HUES64 (cell line): ENCODE measurements at regions not wholly inside any gene's neighbourhood (a gene's known extent, or its start where the extent isn't known, plus 50 kb on each side); places are given as distances from the start of the nearest gene placed in this dataset.

Source experiments
- H3K27ac ChIP-seq: 2 replicates; pipeline ENCODE4 v1.7.0; 2013; ENCODE audit warnings: low read depth, low read length, inconsistent platforms
- H3K27me3 ChIP-seq: 2 replicates; pipeline ENCODE4 v1.6.1; 2013; ENCODE audit warnings: mild to moderate bottlenecking, low read length; ENCODE audit not compliant: insufficient read depth
- H3K36me3 ChIP-seq: 2 replicates; pipeline ENCODE4 v1.6.1; 2013; ENCODE audit warnings: mild to moderate bottlenecking, low read length; ENCODE audit not compliant: insufficient read depth
- H3K4me1 ChIP-seq: 2 replicates; pipeline ENCODE4 v1.6.1; 2013; ENCODE audit warnings: mild to moderate bottlenecking, low read length, moderate library complexity; ENCODE audit not compliant: insufficient read depth
- H3K4me3 ChIP-seq: 2 replicates; pipeline ENCODE4 v1.5.1; 2013; ENCODE audit warnings: mild to moderate bottlenecking, low read length, moderate library complexity
- H3K9ac ChIP-seq: 2 replicates; pipeline ENCODE4 v1.6.1; 2013; ENCODE audit warnings: mild to moderate bottlenecking, low read depth, low read length
- H3K9me3 ChIP-seq: 2 replicates; pipeline ENCODE4 v1.6.1; 2013; ENCODE audit warnings: low read depth, low read length; ENCODE audit not compliant: insufficient read depth
- WGBS: fragments of 150-250, 120-280 bp; methylation state at CpG from one replicate; pipeline ENCODE4 v1.1.7; 2013; ENCODE audit warnings: missing lambda C conversion rate; 5-methylcytosine and 5-hydroxymethylcytosine counted together

DNA sequence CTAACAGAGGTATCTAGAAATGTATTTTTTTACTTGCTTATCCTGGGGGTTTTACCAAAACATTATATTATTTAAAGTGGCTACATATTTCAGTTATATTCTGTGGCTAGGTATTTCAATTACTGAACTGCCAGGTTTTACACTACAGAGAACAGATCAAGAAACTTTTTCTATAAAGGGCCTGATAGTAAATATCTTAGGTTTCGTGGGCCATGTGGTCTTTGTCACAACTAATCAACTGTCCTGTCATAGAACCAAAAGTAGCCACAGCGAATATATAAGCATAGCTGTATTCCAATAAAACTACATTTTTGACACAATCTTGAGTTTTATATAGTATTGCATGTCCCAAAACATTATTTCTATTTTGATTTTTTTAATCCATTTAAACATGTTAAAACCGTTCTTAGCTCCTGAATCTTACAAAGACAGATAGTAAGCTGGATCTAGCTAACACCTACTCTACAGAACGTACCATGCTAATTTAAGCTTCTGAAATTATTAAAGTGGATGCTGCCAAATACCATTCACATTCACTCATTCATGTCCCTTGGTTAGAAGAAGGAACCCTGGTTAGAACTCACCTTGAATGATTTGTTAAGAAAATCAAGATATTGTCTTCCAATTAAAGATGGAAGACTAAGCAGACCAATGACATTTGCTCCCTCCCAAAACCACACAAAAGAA is 118.2 kb upstream of the TGFBR2 start:
- H3K27me3 ChIP-seq, result no peaks in the 10 kb centered on the region
- H3K9ac ChIP-seq, result no peak overlapping the region
- H3K27ac ChIP-seq, result no peak overlapping the region
- WGBS, result 98% methylated on average over 4 of the region's 4 CpGs
- no peaks in the 10 kb centered on the region for H3K9me3 ChIP-seq
- H3K4me3 ChIP-seq, result no peak overlapping the region
- H3K4me1 ChIP-seq, result peaks cover 3% of the 10 kb centered on the region; the same call in 1 of the 2 replicates
- no peaks in the 10 kb centered on the region for H3K36me3 ChIP-seq

DNA sequence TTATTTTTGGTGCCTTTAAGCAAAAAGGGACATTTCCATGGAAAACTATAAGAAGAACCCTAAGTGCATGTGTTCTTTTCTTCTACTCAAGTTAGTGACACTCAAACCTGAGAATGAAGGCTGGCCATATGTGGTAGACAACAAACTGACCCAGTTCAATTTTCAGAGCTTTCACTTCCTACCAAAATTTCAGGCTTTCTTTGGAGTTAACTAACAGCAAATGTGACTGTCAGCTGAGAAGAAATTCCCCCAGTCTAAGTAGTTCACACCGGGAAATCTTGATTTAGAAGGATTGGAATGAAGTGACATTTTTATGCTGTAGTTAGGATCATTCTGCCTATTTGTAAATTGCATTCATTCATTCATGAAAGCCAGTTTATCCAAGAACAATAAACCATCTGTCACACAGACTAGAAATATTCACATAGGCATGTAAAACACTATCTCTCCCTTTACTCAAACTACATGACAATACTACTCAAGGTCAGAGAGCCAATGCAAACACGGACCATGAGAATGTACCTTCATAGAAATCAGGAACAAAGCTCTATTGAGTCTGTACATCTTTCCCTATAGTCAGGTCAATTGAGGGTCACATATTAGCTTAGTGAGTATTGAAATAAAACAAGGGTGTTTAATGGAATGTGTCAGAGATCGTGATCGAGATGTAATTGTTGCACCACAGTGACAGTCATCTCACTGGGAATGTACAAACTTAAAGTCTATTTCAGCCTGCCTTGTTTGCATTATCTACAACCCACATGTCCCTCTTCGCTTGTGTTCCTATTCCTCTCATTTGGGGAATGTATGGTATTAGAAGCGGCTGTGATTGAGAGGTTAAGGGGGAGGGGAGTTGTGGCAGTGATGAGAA is 113.8 kb upstream of the TGFBR2 start:
- 96% methylated on average over 5 of the region's 6 CpGs for WGBS
- H3K4me3 ChIP-seq, result no peak overlapping the region
- no peak overlapping the region for H3K27ac ChIP-seq
- no peaks in the 10 kb centered on the region for H3K9me3 ChIP-seq
- no peaks in the 10 kb centered on the region for H3K27me3 ChIP-seq
- H3K4me1 ChIP-seq, result peaks cover 13% of the 10 kb centered on the region
- no peaks in the 10 kb centered on the region for H3K36me3 ChIP-seq
- no peak overlapping the region for H3K9ac ChIP-seq

DNA sequence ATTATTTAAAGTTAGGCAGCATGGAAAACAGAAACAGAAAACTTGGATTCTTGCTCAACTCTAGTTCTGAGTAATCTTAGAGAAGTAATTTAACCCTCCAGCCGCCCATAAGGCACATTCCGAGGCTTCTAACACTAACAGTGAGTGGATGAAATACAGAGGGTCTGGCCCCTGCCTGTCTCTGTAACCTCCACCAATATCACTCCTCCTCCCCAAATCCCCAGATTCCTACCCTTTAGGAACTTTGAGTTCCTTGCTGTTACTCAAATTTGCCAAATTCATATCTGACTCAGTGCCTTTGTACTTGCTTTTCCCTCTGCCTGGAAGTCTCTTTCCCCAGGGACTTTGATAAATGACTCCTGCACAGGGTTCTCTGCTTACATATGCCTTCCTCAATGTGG is 112.5 kb upstream of the TGFBR2 start:
- H3K9me3 ChIP-seq, result no peaks in the 10 kb centered on the region
- H3K9ac ChIP-seq, result no peak overlapping the region
- H3K27ac ChIP-seq, result no peak overlapping the region
- H3K4me3 ChIP-seq, result no peak overlapping the region
- H3K27me3 ChIP-seq, result no peaks in the 10 kb centered on the region
- 90% methylated on average over 2 of the region's 2 CpGs for WGBS
- peaks cover 13% of the 10 kb centered on the region for H3K4me1 ChIP-seq
- no peaks in the 10 kb centered on the region for H3K36me3 ChIP-seq

DNA sequence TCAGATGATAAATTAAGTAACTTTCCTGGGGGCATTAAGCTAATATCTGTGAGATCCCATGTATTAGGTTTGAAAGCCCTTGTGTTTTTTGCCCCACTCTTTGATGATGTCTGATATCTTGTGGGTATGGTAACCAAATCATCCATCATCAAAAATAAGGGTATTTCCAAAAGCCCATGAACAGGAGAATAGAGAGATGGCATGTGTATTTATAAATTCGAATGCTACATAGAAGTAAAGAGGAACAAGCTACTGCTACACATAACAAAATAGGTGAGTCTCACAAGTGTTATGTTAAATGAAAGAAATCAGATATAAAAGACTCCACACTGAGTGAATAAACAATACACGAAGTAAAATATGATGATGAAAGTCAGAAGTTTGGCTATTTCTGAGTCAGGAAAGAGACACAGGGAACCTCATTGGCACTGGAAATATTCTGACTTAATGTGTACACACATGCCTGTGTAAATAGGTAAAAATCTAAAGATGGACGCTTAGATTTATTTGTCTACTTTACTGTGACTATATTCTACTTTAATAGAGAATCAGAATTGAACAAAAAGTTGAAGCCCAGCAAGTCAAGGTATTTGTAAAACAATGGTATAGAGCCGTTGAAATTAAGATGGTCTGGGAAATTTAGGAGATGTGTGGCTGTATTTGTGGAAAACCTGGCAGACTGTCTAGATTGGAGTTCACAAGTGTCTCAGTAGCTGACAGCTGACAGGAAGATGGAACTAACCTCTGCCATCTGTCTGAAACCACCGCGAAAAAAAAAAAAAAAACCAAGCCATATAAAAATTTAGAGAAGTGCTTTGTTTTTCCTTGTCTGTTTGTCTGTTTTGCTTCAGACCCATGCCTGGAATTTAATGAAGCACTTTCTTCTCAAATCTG is 111.0 kb upstream of the TGFBR2 start:
- H3K4me1 ChIP-seq, result peaks cover 13% of the 10 kb centered on the region
- no peak overlapping the region for H3K27ac ChIP-seq
- H3K36me3 ChIP-seq, result no peaks in the 10 kb centered on the region
- no peak overlapping the region for H3K9ac ChIP-seq
- H3K9me3 ChIP-seq, result no peaks in the 10 kb centered on the region
- H3K4me3 ChIP-seq, result no peak overlapping the region
- no peaks in the 10 kb centered on the region for H3K27me3 ChIP-seq
- 88% methylated on average over 2 of the region's 6 CpGs for WGBS

DNA sequence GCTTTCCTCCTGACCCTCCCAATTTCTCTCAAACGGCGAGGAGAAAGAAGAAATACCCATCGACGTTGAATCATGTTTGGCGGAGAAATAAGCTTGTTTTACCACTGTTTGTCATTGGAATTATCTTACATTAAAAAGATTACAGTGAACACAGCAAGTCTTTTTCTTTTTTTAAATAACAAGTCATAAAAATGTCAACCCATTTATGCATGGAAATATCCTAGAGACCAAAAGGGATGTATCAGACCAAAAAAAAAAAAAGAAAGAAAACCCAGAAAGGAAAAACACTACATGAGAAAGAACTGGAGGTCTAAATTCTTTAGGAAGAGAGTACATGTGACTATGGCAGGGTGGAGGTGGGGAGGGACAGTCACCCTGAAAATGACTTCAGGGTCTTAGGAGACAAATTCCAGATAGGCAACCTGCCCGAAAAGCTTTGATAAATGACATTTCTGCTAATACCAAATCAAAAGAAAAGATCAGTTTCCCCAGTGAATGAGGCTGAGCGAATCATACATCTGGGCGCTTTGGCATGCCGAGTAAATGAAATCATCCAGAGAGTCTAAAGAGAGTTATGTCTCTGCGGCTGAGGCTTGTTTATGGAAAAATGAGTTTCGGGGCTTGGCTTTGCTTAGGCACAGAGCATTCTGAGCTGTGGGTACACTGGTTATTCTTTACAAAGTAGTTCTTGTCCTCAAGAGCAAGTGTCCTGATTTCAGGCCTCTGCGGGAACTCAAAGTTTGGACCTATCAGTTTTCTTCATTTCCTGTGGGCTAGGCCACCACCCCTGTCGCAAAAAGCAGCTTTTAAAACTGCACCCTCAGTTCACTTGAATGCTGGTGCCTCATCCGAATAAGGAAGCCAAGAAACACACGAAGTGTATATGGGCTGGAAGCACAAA is 110.1 kb upstream of the TGFBR2 start:
- Histone ChIP-seq H3K9me3 (no peaks in the 10 kb centered on the region), H3K27ac (no peak overlapping the region), H3K27me3 (no peaks in the 10 kb centered on the region), H3K4me1 (peaks cover 13% of the 10 kb centered on the region), H3K36me3 (no peaks in the 10 kb centered on the region), H3K9ac (no peak overlapping the region), H3K4me3 (no peak overlapping the region)
- 91% methylated on average over 13 of the region's 15 CpGs for WGBS

DNA sequence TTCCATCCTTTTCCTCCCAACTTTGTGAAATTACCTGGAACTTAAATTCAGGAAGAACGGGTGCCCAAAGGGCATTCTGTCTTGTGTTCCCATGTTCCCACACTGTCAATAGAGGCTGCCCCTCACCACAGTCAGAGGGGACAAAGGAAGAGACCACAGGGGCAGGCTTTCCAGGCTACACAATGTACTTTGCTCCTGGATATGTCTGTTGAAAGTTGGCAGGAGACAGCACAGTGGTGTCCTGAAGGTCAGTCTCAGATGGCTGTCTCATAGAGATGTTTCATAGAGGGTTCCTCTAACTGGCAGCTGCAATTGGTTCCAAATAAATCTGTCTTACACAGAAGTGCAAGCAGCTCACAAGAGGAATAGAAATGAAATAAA is 107.8 kb upstream of the TGFBR2 start:
- Histone ChIP-seq H3K27me3 (no peaks in the 10 kb centered on the region), H3K9ac (no peak overlapping the region), H3K4me1 (peaks cover 9% of the 10 kb centered on the region), H3K36me3 (no peaks in the 10 kb centered on the region), H3K9me3 (no peaks in the 10 kb centered on the region), H3K27ac (no peak overlapping the region), H3K4me3 (no peak overlapping the region)
- 100% methylated on average over 1 of the region's 1 CpG for WGBS

DNA sequence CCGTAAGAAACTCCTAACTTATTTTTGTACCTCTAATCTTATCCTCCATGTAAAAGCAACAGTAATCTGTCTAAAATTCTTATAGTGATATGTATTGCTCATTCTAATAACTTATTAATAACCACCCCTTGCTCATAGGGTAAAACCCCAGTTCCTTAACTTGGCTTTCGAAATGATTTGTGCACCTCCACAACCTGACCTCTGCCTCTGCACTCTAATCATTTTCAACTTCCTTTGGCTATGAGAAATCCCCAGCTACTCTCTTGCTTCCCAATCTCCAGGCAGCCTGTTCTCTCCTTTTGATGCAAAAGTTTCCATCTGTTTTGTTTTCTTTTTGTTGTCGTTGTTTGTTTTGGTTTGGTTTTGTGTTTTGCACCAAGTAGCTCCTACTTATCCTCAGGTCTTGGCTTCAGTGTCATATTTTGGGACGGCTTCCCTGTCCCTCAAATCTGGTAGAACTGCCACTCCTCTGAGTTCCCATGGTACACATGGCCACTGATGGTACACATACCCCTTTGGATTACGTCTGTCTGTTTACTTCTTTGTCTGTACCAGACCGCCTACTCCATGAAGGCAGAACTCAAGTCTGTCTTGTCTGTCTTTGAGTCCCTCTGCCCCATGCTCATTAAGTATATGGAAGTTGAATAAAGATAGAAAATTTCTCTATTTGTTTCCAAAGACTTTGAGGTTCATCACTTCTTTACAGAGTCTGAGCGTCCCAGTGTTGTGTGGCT is 105.6 kb upstream of the TGFBR2 start:
- no peak overlapping the region for H3K27ac ChIP-seq
- H3K4me1 ChIP-seq, result peaks cover 6% of the 10 kb centered on the region
- no peak overlapping the region for H3K9ac ChIP-seq
- no peak overlapping the region for H3K4me3 ChIP-seq
- H3K36me3 ChIP-seq, result no peaks in the 10 kb centered on the region
- no peaks in the 10 kb centered on the region for H3K9me3 ChIP-seq
- WGBS, result 97% methylated on average over 6 of the region's 7 CpGs
- no peaks in the 10 kb centered on the region for H3K27me3 ChIP-seq

DNA sequence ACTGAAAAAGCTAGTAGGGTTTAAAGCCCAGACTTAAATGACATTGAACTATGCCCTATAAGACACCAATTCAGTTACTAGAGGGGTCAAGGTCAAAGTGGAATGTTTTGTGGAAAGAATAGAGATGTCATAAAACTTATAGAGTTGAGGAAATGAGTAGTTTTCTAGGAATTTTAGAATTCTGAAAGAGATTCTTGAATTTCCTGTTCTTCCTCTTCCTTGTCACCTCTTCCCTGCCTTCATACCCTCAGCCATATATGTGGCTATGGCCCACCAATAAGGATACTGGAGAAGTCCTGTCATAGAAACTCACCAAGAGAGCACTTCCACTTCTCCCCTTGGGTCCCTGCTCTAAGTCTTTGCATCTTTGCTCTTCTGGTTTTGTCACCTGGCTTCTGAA is 104.9 kb upstream of the TGFBR2 start:
- H3K36me3 ChIP-seq, result no peaks in the 10 kb centered on the region
- H3K9me3 ChIP-seq, result no peaks in the 10 kb centered on the region

DNA sequence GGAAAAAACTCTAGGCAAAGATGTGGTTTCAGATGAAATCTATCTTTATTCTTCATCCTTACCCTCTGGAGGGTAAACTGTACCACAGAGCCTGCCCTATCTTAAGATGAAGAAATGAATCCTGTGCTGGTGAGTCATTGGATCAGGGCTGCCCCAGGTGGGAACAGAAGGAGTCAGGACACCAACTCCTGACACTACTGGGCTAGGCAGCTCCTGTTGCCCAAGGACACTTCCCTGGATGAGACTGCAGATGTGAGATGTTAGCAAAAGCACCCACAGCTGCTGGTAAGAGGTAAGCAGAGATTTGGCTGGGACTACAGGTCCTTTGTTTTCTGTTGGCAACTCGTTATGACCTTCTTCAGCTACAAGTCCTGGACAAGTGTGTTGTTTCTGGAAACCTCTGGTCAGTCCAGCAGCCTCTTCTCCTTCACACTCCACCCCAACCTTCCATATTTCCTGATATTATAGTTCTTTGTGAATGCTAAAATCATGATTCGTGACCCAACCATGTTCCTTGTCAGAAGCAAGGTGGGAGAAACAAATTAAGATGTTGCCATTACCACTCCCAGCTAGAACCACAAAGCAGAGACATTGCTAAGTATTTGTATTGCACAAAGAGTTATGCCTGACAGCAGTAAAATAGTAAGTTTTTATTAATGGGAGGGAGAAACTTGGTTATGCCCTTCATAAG is 104.2 kb upstream of the TGFBR2 start:
- Histone ChIP-seq H3K9ac (no peak overlapping the region), H3K27ac (no peak overlapping the region), H3K27me3 (no peaks in the 10 kb centered on the region), H3K36me3 (no peaks in the 10 kb centered on the region), H3K4me1 (no peaks in the 10 kb centered on the region), H3K9me3 (no peaks in the 10 kb centered on the region), H3K4me3 (no peak overlapping the region)
- 94% methylated on average over 1 of the region's 2 CpGs for WGBS

More for the DNA sequence above, 104.9 kb upstream of the TGFBR2 start:
- Histone ChIP-seq H3K4me1 (no peaks in the 10 kb centered on the region), H3K27me3 (no peaks in the 10 kb centered on the region), H3K4me3 (no peak overlapping the region), H3K9ac (no peak overlapping the region), H3K27ac (no peak overlapping the region)

DNA sequence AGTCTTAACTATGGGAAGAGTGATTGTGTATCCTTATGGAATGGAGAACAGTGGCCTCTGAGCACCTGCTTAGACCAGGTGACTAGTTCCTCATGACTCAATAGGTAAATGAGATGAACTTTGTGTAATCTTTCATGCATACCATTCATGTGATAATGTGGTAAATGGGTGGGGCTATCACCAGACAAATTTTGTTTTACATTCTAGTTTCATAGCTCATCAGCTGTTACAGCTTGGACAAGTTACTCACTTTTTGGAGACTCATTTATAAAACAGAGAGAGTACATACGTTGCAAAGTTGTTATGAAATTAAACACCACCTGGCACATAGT is 103.7 kb upstream of the TGFBR2 start:
- WGBS, result no CpG with 5 or more reads among the region's 1 CpG
- no peaks in the 10 kb centered on the region for H3K4me1 ChIP-seq
- no peaks in the 10 kb centered on the region for H3K9me3 ChIP-seq
- no peak overlapping the region for H3K27ac ChIP-seq
- H3K4me3 ChIP-seq, result no peak overlapping the region
- no peaks in the 10 kb centered on the region for H3K36me3 ChIP-seq
- no peak overlapping the region for H3K9ac ChIP-seq
- H3K27me3 ChIP-seq, result no peaks in the 10 kb centered on the region
